Liver (tissue), 8 donors: ENCODE measurements at regions not wholly inside any gene's neighbourhood (a gene's known extent, or its start where the extent isn't known, plus 50 kb on each side); places are given as distances from the start of the nearest gene placed in this dataset.

Source experiments
- DNase-seq: peaks from one replicate; pipeline ENCODE4 v3.0.0-alpha.2; 2017; ENCODE audit warnings: low spot score
- H3K27ac ChIP-seq, 2 donors: one replicate each; pipeline ENCODE4 v1.7.0; 2013; ENCODE audit warnings: inconsistent platforms in 2 of 2, low read length in 2 of 2, control low read depth in 1 of 2, low read depth in 1 of 2, mild to moderate bottlenecking in 1 of 2
- H3K27me3 ChIP-seq, 4 donors: one replicate each; pipeline versions ENCODE4 v1.6.1 to v1.7.0; 2013; ENCODE audit warnings: low read length in 3 of 4, inconsistent platforms in 1 of 4, mild to moderate bottlenecking in 1 of 4, moderate library complexity in 1 of 4; ENCODE audit not compliant: control insufficient read depth in 4 of 4, insufficient read depth in 4 of 4
- H3K36me3 ChIP-seq, 4 donors: one replicate each; pipeline versions ENCODE4 v1.6.1 to v1.7.0; 2013; ENCODE audit warnings: low read length in 3 of 4, mild to moderate bottlenecking in 3 of 4, low read depth in 1 of 4, moderate library complexity in 1 of 4; ENCODE audit not compliant: control insufficient read depth in 4 of 4, insufficient read depth in 3 of 4
- H3K4me1 ChIP-seq, 4 donors: one replicate each; pipeline versions ENCODE4 v1.6.1 to v1.7.0; 2013; ENCODE audit warnings: low read length in 3 of 4, mild to moderate bottlenecking in 3 of 4, moderate library complexity in 1 of 4; ENCODE audit not compliant: control insufficient read depth in 4 of 4, insufficient read depth in 4 of 4
- H3K4me3 ChIP-seq, 3 donors: one replicate each; pipeline versions ENCODE4 v1.6.1 to v1.7.0; 2013; ENCODE audit warnings: low read length in 3 of 3, control low read depth in 1 of 3, low read depth in 1 of 3, mild to moderate bottlenecking in 1 of 3
- H3K9ac ChIP-seq, 2 donors: one replicate each; pipeline ENCODE4 v1.7.0; 2013; ENCODE audit warnings: low read length in 2 of 2, mild to moderate bottlenecking in 2 of 2, moderate library complexity in 2 of 2, control low read depth in 1 of 2, low read depth in 1 of 2
- H3K9me3 ChIP-seq, 4 donors: one replicate each; pipeline versions ENCODE4 v1.6.1 to v1.7.0; 2013; ENCODE audit warnings: low read length in 3 of 4; ENCODE audit not compliant: control insufficient read depth in 4 of 4
- CTCF ChIP-seq: fragments of 150-350 bp; IDR thresholded peaks from 2 replicates; pipeline ENCODE4 v1.5.1; 2017; ENCODE audit warnings: improper control_type of control experiment, low read depth, low read length; ENCODE audit not compliant: missing input control
- EGR1 ChIP-seq, 2 donors: IDR thresholded peaks; 2 replicates each; pipeline ENCODE4 v1.6.1; 2016 to 2018; ENCODE audit warnings: antibody characterized with exemption in 2 of 2, low read depth in 2 of 2
- FOXA1 ChIP-seq: IDR thresholded peaks from 2 replicates; pipeline ENCODE4 v1.6.1; 2016; ENCODE audit warnings: antibody characterized with exemption
- FOXA2 ChIP-seq: IDR thresholded peaks from 2 replicates; pipeline ENCODE4 v1.6.1; 2016; ENCODE audit warnings: antibody characterized with exemption
- GABPA ChIP-seq, 2 donors: IDR thresholded peaks in 1 of 2; conservative IDR thresholded peaks in 1 of 2; 2 replicates each; pipeline ENCODE4 v1.6.1; 2016; ENCODE audit warnings: antibody characterized with exemption in 2 of 2, mild to moderate bottlenecking in 1 of 2, moderate library complexity in 1 of 2
- HNF4A ChIP-seq, 2 donors: conservative IDR thresholded peaks; 2 replicates each; pipeline ENCODE4 v1.6.1; 2016; ENCODE audit warnings: antibody characterized with exemption in 2 of 2, mild to moderate bottlenecking in 2 of 2
- HNF4G ChIP-seq: IDR thresholded peaks from 2 replicates; pipeline ENCODE4 v1.6.1; 2016; ENCODE audit warnings: antibody characterized with exemption
- JUND ChIP-seq, 2 donors: IDR thresholded peaks; 2 replicates each; pipeline ENCODE4 v1.6.1; 2016; ENCODE audit warnings: antibody characterized with exemption in 2 of 2
- NR2F2 ChIP-seq: IDR thresholded peaks from 2 replicates; pipeline ENCODE4 v1.6.1; 2016; ENCODE audit warnings: antibody characterized with exemption
- RAD21 ChIP-seq, 2 donors: IDR thresholded peaks; 2 replicates each; pipeline ENCODE4 v1.6.1; 2016; ENCODE audit warnings: antibody characterized with exemption in 2 of 2, mild to moderate bottlenecking in 2 of 2
- REST ChIP-seq: IDR thresholded peaks from 2 replicates; pipeline ENCODE4 v1.6.1; 2016; ENCODE audit warnings: antibody characterized with exemption, mild to moderate bottlenecking
- TAF1 ChIP-seq: conservative IDR thresholded peaks from 2 replicates; pipeline ENCODE4 v1.6.1; 2016; ENCODE audit warnings: antibody characterized with exemption, mild to moderate bottlenecking
- YY1 ChIP-seq: IDR thresholded peaks from 2 replicates; pipeline ENCODE4 v1.6.1; 2016; ENCODE audit warnings: antibody characterized with exemption, mild to moderate bottlenecking
- WGBS: extraction: QIAGEN DNeasy Blood & Tissue Kit; methylation state at CpG from one replicate; pipeline ENCODE4 v1.1.7; 2013; 5-methylcytosine and 5-hydroxymethylcytosine counted together
- TF ChIP-seq, protein P1 (sequence below): IDR thresholded peaks from 2 replicates; pipeline ENCODE4 v1.6.1; 2016; ENCODE audit warnings: antibody characterized with exemption
- TF ChIP-seq, protein P2 (sequence below): IDR thresholded peaks from 2 replicates; pipeline ENCODE4 v1.6.1; 2016; ENCODE audit warnings: antibody characterized with exemption
- TF ChIP-seq, protein P3 (sequence below): IDR thresholded peaks from 2 replicates; pipeline ENCODE4 v1.6.1; 2016; ENCODE audit warnings: antibody characterized with exemption
- donor health status: healthy.
- donor health status: healthy.
- donor health status: healthy.
- donor health status: healthy.
- donor health status: healthy.

GRCh38 chr12:68449196-68449595 is 117.0 kb upstream of the MDM1 start (continued):
- TF ChIP-seq, protein P1, sequence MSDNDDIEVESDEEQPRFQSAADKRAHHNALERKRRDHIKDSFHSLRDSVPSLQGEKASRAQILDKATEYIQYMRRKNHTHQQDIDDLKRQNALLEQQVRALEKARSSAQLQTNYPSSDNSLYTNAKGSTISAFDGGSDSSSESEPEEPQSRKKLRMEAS, result no peak
- TF ChIP-seq REST, result no peak

- Histone ChIP-seq H3K27ac (peak overlapping the region in 1 of 2 donors; percentile 18), H3K9me3 (no peaks in the 10 kb centered on the region), H3K4me1 (peaks cover 2 to 13% (median 9%) of the 10 kb centered on the region in 4 donors), H3K9ac (no peak overlapping the region), H3K4me3 (no peak overlapping the region), H3K36me3 (no peaks in the 10 kb centered on the region), H3K27me3 (no peaks in the 10 kb centered on the region)
- TF ChIP-seq, protein P2, sequence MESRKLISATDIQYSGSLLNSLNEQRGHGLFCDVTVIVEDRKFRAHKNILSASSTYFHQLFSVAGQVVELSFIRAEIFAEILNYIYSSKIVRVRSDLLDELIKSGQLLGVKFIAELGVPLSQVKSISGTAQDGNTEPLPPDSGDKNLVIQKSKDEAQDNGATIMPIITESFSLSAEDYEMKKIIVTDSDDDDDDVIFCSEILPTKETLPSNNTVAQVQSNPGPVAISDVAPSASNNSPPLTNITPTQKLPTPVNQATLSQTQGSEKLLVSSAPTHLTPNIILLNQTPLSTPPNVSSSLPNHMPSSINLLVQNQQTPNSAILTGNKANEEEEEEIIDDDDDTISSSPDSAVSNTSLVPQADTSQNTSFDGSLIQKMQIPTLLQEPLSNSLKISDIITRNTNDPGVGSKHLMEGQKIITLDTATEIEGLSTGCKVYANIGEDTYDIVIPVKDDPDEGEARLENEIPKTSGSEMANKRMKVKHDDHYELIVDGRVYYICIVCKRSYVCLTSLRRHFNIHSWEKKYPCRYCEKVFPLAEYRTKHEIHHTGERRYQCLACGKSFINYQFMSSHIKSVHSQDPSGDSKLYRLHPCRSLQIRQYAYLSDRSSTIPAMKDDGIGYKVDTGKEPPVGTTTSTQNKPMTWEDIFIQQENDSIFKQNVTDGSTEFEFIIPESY, result no peak
- TF ChIP-seq, protein P1, result no peak
- TF ChIP-seq YY1 (no peak), HNF4A (conservative IDR thresholded peaks at IDR 0.05) (no peak), FOXA2 (no peak), EGR1 (IDR thresholded peaks at IDR 0.05; ENCODE audit: low read depth in 2 of 2) (no peak), CTCF (no peak), HNF4G (no peak), FOXA1 (no peak), RAD21 (IDR thresholded peaks at IDR 0.05) (no peak), TAF1 (no peak), JUND (IDR thresholded peaks at IDR 0.05) (no peak), GABPA (IDR thresholded peaks at IDR 0.05 in 1 of 2, conservative IDR thresholded peaks at IDR 0.05 in 1 of 2) (no peak), NR2F2 (no peak)
- TF ChIP-seq, protein P3, sequence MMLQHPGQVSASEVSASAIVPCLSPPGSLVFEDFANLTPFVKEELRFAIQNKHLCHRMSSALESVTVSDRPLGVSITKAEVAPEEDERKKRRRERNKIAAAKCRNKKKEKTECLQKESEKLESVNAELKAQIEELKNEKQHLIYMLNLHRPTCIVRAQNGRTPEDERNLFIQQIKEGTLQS, result no peak
- no peak for DNase-seq
- 69% methylated on average over 3 of the region's 3 CpGs for WGBS
These were observed 118.7 kb upstream of the MDM1 start for GRCh38 chr12:68450947-68451260.
